Neural cell (in vitro differentiated cells): ENCODE measurements at regions not wholly inside any gene's neighbourhood (a gene's known extent, or its start where the extent isn't known, plus 50 kb on each side); places are given as distances from the start of the nearest gene placed in this dataset.

Experiments used
- CTCF ChIP-seq: fragments of 450-650 bp; IDR thresholded peaks from 2 replicates; pipeline ENCODE4 v1.5.1; 2014; ENCODE audit warnings: antibody characterized with exemption, mild to moderate bottlenecking, moderate library complexity; ENCODE audit not compliant: poor library complexity, severe bottlenecking
- RAD21 ChIP-seq: fragments of 450-650 bp; conservative IDR thresholded peaks from 2 replicates; pipeline ENCODE4 v1.6.1; 2014; ENCODE audit warnings: antibody characterized with exemption, mild to moderate bottlenecking, moderate library complexity
- REST ChIP-seq: IDR thresholded peaks from 2 replicates; pipeline ENCODE4 v1.6.1; 2012; ENCODE audit warnings: borderline replicate concordance

- no peak for TF ChIP-seq REST
- TF ChIP-seq RAD21, result no peak
- TF ChIP-seq CTCF, result no peak
Measured at GRCh38 chr5:131022811-131023497, 142.1 kb downstream of the HINT1 start.
